WTC11 (cell line): ENCODE measurements at regions not wholly inside any gene's neighbourhood (a gene's known extent, or its start where the extent isn't known, plus 50 kb on each side); places are given as distances from the start of the nearest gene placed in this dataset.

Source experiments
- ATAC-seq: fragments of 200-7000 bp; cut with Tn5 transposase; 2 replicates; pipeline ENCODE4 v1.10.0; 2021; ENCODE audit warnings: mild to moderate bottlenecking, moderate library complexity
- CTCF ChIA-PET: fragments of 300-600 bp; sonication (Branson Sonifier 250); formaldehyde crosslinking; loops from one replicate; lab custom pipeline; 2021; ENCODE audit warnings: antibody characterized with exemption; lab: Charles Lee
- POLR2A ChIA-PET: fragments of 350-600 bp; sonication (Branson Sonifier 250); formaldehyde crosslinking; loops from one replicate; lab custom pipeline; 2021; ENCODE audit warnings: antibody characterized with exemption; lab: Charles Lee
- DNase-seq: peaks from one replicate; pipeline ENCODE4 v3.0.0; 2021; ENCODE audit warnings: low spot score
- H3K27ac Mint-ChIP-seq: 2 replicates; pipeline ENCODE4 v1.8.0; 2021; ENCODE audit warnings: mixed read lengths
- H3K27me3 Mint-ChIP-seq: 2 replicates; pipeline ENCODE4 v1.8.0; 2021; ENCODE audit warnings: low read depth, mild to moderate bottlenecking, moderate library complexity, mixed read lengths
- H3K36me3 Mint-ChIP-seq: 2 replicates; pipeline ENCODE4 v1.8.0; 2021; ENCODE audit warnings: mixed read lengths
- H3K4me1 Mint-ChIP-seq: 2 replicates; pipeline ENCODE4 v1.8.0; 2022; ENCODE audit warnings: mixed read lengths
- H3K4me3 Mint-ChIP-seq: 2 replicates; pipeline ENCODE4 v1.8.0; 2021; ENCODE audit warnings: mild to moderate bottlenecking, moderate library complexity, mixed read lengths
- H3K9me3 Mint-ChIP-seq: 2 replicates; pipeline ENCODE4 v1.8.0; 2021; ENCODE audit warnings: mixed read lengths
- ATF2 ChIP-seq: sonication (generic); formaldehyde crosslinking; IDR thresholded peaks from 2 replicates; pipeline ENCODE4 v1.8.1; 2022; ENCODE audit warnings: low read depth, missing genetic modification reagents, borderline replicate concordance
- E2F1 ChIP-seq: sonication (generic); formaldehyde crosslinking; IDR thresholded peaks from 2 replicates; pipeline ENCODE4 v1.8.0; 2022; ENCODE audit warnings: mild to moderate bottlenecking, missing genetic modification reagents
- EMX1 ChIP-seq: fragments of 250-450 bp; sonication (Bioruptor Pico); IDR thresholded peaks from 2 replicates; pipeline ENCODE4 v1.8.0; 2021; ENCODE audit warnings: mild to moderate bottlenecking
- ETV6 ChIP-seq: sonication (generic); formaldehyde crosslinking; IDR thresholded peaks from 2 replicates; pipeline ENCODE4 v1.8.1; 2022; ENCODE audit warnings: mild to moderate bottlenecking, missing genetic modification reagents
- JAZF1 ChIP-seq: fragments of 250-450 bp; sonication (Bioruptor Pico); IDR thresholded peaks from 2 replicates; pipeline ENCODE4 v1.9.0; 2021; ENCODE audit warnings: moderate library complexity, mild to moderate bottlenecking, inconsistent platforms
- NR3C1 ChIP-seq: sonication (generic); formaldehyde crosslinking; conservative IDR thresholded peaks from 2 replicates; pipeline ENCODE4 v1.8.1; 2023; ENCODE audit warnings: low read depth, mild to moderate bottlenecking, missing genetic modification reagents
- PREB ChIP-seq: sonication (generic); formaldehyde crosslinking; IDR thresholded peaks from 2 replicates; pipeline ENCODE4 v1.8.1; 2022; ENCODE audit warnings: mild to moderate bottlenecking, missing genetic modification reagents, moderate library complexity, borderline replicate concordance
- PRRX2 ChIP-seq: fragments of 250-450 bp; sonication (Bioruptor Pico); IDR thresholded peaks from 2 replicates; pipeline ENCODE4 v1.8.0; 2021; ENCODE audit warnings: mild to moderate bottlenecking
- RORB ChIP-seq: fragments of 250-450 bp; sonication (Bioruptor Pico); IDR thresholded peaks from 2 replicates; pipeline ENCODE4 v1.9.0; 2021; ENCODE audit warnings: mild to moderate bottlenecking
- STAT6 ChIP-seq: sonication (generic); formaldehyde crosslinking; conservative IDR thresholded peaks from 2 replicates; pipeline ENCODE4 v1.8.1; 2023; ENCODE audit warnings: mild to moderate bottlenecking, low read depth, missing genetic modification reagents, moderate library complexity
- TCF7 ChIP-seq: sonication (generic); formaldehyde crosslinking; IDR thresholded peaks from 2 replicates; pipeline ENCODE4 v1.8.0; 2022; ENCODE audit warnings: mild to moderate bottlenecking, low read depth, missing genetic modification reagents, moderate library complexity
- TEAD4 ChIP-seq: sonication (generic); formaldehyde crosslinking; IDR thresholded peaks from 2 replicates; pipeline ENCODE4 v1.8.0; 2022; ENCODE audit warnings: mild to moderate bottlenecking, missing genetic modification reagents
- TP53 ChIP-seq: sonication (generic); formaldehyde crosslinking; IDR thresholded peaks from 2 replicates; pipeline ENCODE4 v1.8.1; 2023; ENCODE audit warnings: mild to moderate bottlenecking, missing genetic modification reagents
- ZMAT4 ChIP-seq: fragments of 250-450 bp; sonication (Bioruptor Pico); IDR thresholded peaks from 2 replicates; pipeline ENCODE4 v1.9.0; 2021; ENCODE audit warnings: mild to moderate bottlenecking
- ZNF232 ChIP-seq: sonication (generic); formaldehyde crosslinking; IDR thresholded peaks from 2 replicates; pipeline ENCODE4 v1.8.0; 2022; ENCODE audit warnings: mild to moderate bottlenecking, missing genetic modification reagents
- ZNF263 ChIP-seq: sonication (generic); formaldehyde crosslinking; IDR thresholded peaks from 2 replicates; pipeline ENCODE4 v1.8.1; 2022; ENCODE audit warnings: low read depth, mild to moderate bottlenecking, moderate library complexity, missing genetic modification reagents
- ZNF532 ChIP-seq: fragments of 250-450 bp; sonication (Bioruptor Pico); IDR thresholded peaks from 2 replicates; pipeline ENCODE4 v1.9.0; 2021; ENCODE audit warnings: mild to moderate bottlenecking, borderline replicate concordance

- no peaks in the 10 kb centered on the region; the same call in 1 of the 2 replicates for H3K27me3 Mint-ChIP-seq
- peaks cover 29% of the 10 kb centered on the region for H3K36me3 Mint-ChIP-seq
- TF ChIP-seq ZNF263 (CRISPR knock-in tag), result no peak
- TF ChIP-seq RORB (CRISPR knock-in tag), result no peak
- no peak for TF ChIP-seq EMX1
- TF ChIP-seq PREB (CRISPR knock-in tag), result no peak
- no peak for TF ChIP-seq NR3C1 (CRISPR knock-in tag)
- no peak for TF ChIP-seq JAZF1 (CRISPR knock-in tag)
- TF ChIP-seq ATF2 (CRISPR knock-in tag), result no peak
- no peak for TF ChIP-seq TP53 (CRISPR knock-in tag)
- TF ChIP-seq E2F1, result no peak
- TF ChIP-seq ZMAT4 (CRISPR knock-in tag), result no peak
- TF ChIP-seq STAT6 (CRISPR knock-in tag), result no peak
- TF ChIP-seq ZNF232 (CRISPR knock-in tag), result no peak
- TF ChIP-seq ZNF532 (CRISPR knock-in tag), result no peak
- TF ChIP-seq PRRX2 (CRISPR knock-in tag), result no peak
- no peak for TF ChIP-seq ETV6
- TF ChIP-seq TEAD4, result no peak
- TF ChIP-seq TCF7 (CRISPR knock-in tag), result no peak
- ATAC-seq (no peak), DNase-seq (no peak)
- H3K4me3 Mint-ChIP-seq, result no peak overlapping the region
- H3K27ac Mint-ChIP-seq, result no peak overlapping the region
- peaks cover 63% of the 10 kb centered on the region for H3K9me3 Mint-ChIP-seq
- CTCF ChIA-PET, result no interaction called here
- POLR2A ChIA-PET, result no interaction called here
- H3K4me1 Mint-ChIP-seq, result no peaks in the 10 kb centered on the region
These were observed 203.2 kb upstream of the SHH start for GRCh38 chr7:156015237-156016020.
